ENCODE measurements at regions not wholly inside any gene's neighbourhood (a gene's known extent, or its start where the extent isn't known, plus 50 kb on each side); places are given as distances from the start of the nearest gene placed in this dataset.

DNA sequence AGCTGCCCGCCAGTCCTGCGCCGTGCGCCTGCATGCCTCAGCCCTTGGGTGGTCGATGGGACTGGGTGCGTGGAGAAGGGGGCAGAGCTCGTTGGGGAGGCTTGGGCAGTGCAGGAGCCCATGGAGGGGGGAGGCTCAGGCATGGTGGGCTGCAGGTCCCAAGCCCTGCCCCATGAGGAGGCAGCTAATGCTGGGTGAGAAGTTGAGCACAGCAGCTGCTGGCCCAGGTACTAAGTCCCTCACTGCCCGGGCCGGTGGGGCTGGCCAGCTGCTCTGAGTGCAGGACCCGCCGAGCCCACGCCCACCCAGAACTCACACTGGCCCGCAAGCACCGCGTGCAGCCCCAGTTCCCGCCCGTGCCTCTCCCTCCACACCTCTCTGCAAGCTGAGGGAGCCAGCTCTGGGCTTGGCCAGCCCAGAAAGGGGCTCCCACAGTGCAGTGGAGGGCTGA lies 764.3 kb upstream of the TYRP1 start:
- H3K27ac ChIP-seq, result no peak overlapping the region
- H3K4me1 ChIP-seq, result no peaks in the 10 kb centered on the region
- TF ChIP-seq POLR2A (IDR thresholded peaks at IDR 0.05), result no peak
- no peak for TF ChIP-seq POLR2AphosphoS5 (IDR thresholded peaks at IDR 0.05; ENCODE audit: insufficient read depth in 1 of 2, low read depth in 1 of 2)
- TF ChIP-seq, protein P1, sequence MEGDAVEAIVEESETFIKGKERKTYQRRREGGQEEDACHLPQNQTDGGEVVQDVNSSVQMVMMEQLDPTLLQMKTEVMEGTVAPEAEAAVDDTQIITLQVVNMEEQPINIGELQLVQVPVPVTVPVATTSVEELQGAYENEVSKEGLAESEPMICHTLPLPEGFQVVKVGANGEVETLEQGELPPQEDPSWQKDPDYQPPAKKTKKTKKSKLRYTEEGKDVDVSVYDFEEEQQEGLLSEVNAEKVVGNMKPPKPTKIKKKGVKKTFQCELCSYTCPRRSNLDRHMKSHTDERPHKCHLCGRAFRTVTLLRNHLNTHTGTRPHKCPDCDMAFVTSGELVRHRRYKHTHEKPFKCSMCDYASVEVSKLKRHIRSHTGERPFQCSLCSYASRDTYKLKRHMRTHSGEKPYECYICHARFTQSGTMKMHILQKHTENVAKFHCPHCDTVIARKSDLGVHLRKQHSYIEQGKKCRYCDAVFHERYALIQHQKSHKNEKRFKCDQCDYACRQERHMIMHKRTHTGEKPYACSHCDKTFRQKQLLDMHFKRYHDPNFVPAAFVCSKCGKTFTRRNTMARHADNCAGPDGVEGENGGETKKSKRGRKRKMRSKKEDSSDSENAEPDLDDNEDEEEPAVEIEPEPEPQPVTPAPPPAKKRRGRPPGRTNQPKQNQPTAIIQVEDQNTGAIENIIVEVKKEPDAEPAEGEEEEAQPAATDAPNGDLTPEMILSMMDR (IDR thresholded peaks at IDR 0.05), result no peak
- H3K4me3 ChIP-seq, result no peak overlapping the region
- no peaks in the 10 kb centered on the region for H3K9me3 ChIP-seq
- DNase-seq (ENCODE audit: extremely low spot score in 2 of 2), result no peak
- no peaks in the 10 kb centered on the region for H3K27me3 ChIP-seq
- H3K36me3 ChIP-seq, result no peaks in the 10 kb centered on the region
- intact Hi-C loops (cut with DNase I), result no loop called here

DNA sequence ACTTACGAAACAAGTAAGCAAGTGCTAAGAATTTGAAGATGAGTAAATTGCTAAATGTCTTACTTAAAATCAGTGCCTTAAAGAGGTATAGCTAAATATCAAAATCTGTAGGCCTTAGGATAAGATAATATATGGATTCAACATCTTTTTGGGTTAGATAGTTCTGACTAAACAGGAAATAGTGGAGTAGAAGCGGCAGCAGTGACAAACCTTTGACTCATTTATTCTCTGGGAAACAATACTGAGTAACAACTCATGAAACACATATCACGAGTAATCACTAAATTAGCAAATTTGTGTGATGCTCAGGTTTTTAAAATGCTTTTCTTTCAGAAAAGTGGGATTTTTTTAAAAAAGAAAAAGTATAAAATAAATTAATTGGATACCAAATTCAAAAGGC lies 762.1 kb upstream of the TYRP1 start:
- intact Hi-C loops (cut with DNase I), result no loop called here
- TF ChIP-seq, protein P1 (IDR thresholded peaks at IDR 0.05), result no peak
- no peak for TF ChIP-seq POLR2A (IDR thresholded peaks at IDR 0.05)
- no peak overlapping the region for H3K27ac ChIP-seq

DNA sequence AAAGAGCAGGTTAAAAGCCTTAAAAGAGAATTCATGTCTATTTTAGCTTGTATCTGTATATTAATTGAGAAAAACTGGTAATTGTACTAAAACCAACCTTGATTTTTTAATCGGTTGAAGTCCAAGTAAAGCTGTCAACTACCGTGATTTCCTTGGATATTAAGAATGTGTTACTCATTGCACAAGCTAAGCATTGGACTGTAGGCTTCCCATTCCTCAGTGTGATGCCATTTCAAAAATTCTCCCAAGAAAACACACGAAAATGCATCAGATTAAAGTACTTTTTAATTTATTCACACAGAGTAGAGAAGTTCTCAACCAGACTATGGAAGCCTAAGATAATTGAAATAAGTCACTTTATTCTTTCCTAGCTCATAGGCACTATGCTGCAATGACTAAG lies 761.4 kb upstream of the TYRP1 start:
- Histone ChIP-seq H3K36me3 (no peaks in the 10 kb centered on the region), H3K4me3 (no peak overlapping the region), H3K9me3 (no peaks in the 10 kb centered on the region), H3K27me3 (no peaks in the 10 kb centered on the region), H3K4me1 (no peaks in the 10 kb centered on the region), H3K27ac (no peak overlapping the region)
- no peak for TF ChIP-seq POLR2AphosphoS5 (IDR thresholded peaks at IDR 0.05; ENCODE audit: insufficient read depth in 1 of 2, low read depth in 1 of 2)
- TF ChIP-seq POLR2A (IDR thresholded peaks at IDR 0.05), result no peak
- TF ChIP-seq, protein P1 (IDR thresholded peaks at IDR 0.05), result no peak
- no peak for DNase-seq (ENCODE audit: extremely low spot score in 2 of 2)
- intact Hi-C loops (cut with DNase I), result no loop called here

More for the DNA sequence above, 762.1 kb upstream of the TYRP1 start:
- no peaks in the 10 kb centered on the region for H3K36me3 ChIP-seq
- no peaks in the 10 kb centered on the region for H3K27me3 ChIP-seq
- no peak overlapping the region for H3K4me3 ChIP-seq
- H3K9me3 ChIP-seq, result no peaks in the 10 kb centered on the region
- no peak for DNase-seq (ENCODE audit: extremely low spot score in 2 of 2)
- H3K4me1 ChIP-seq, result no peaks in the 10 kb centered on the region

DNA sequence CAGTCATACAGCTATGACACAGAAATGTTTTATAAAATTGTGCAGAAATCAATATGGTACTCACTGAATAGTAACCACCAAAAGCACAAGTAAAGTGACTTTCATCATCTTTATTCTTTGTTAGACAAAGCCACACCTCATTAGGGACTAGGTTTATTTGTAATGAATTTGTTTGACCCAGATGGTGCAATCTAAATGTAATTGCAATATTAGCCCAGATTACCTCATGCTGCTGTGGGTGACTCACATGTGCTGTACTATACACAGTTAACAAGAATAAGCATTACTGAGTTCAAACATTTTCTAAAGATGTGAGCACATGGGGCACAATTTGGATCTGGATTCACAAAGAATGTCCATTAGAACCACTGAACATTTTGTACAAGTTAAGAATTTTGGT lies 759.3 kb upstream of the TYRP1 start:
- intact Hi-C loops (cut with DNase I), result no loop called here

DNA sequence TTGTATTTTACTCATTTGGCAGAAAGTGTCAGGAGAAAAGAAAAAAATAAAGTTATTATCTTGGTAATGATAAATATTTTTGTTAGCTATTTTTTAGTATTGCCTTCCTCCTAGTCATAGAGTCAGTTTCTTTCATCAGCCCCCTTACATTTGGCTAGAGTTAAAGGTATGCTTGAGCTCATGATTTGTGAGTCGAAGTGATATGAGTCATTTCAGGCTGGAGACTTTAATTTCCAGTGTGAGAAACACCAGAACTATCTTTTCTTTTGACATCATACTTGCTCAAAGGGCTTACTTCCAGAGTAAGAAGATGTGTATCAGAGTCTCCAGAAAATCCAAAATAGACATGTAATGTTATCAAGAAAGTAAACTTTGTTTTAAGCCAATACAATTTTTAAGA lies 746.7 kb upstream of the TYRP1 start:
- H3K4me3 ChIP-seq, result no peak overlapping the region
- intact Hi-C loops (cut with DNase I), result no loop called here
- no peak overlapping the region for H3K27ac ChIP-seq
- H3K9me3 ChIP-seq, result no peaks in the 10 kb centered on the region
- no peak for DNase-seq (ENCODE audit: extremely low spot score in 2 of 2)
- no peak for TF ChIP-seq POLR2AphosphoS5 (IDR thresholded peaks at IDR 0.05; ENCODE audit: insufficient read depth in 1 of 2, low read depth in 1 of 2)
- TF ChIP-seq, protein P1 (IDR thresholded peaks at IDR 0.05), result no peak
- no peak for TF ChIP-seq POLR2A (IDR thresholded peaks at IDR 0.05)
- no peaks in the 10 kb centered on the region for H3K27me3 ChIP-seq
- no peaks in the 10 kb centered on the region for H3K36me3 ChIP-seq
- H3K4me1 ChIP-seq, result no peaks in the 10 kb centered on the region

More for the DNA sequence above, 759.3 kb upstream of the TYRP1 start:
- no peak overlapping the region for H3K27ac ChIP-seq
- H3K27me3 ChIP-seq, result no peaks in the 10 kb centered on the region
- no peaks in the 10 kb centered on the region for H3K4me1 ChIP-seq
- H3K36me3 ChIP-seq, result no peaks in the 10 kb centered on the region
- H3K4me3 ChIP-seq, result no peak overlapping the region
- TF ChIP-seq, protein P1 (IDR thresholded peaks at IDR 0.05), result no peak
- TF ChIP-seq POLR2AphosphoS5 (IDR thresholded peaks at IDR 0.05; ENCODE audit: insufficient read depth in 1 of 2, low read depth in 1 of 2), result no peak
- no peak for TF ChIP-seq POLR2A (IDR thresholded peaks at IDR 0.05)
- H3K9me3 ChIP-seq, result no peaks in the 10 kb centered on the region
- no peak for DNase-seq (ENCODE audit: extremely low spot score in 2 of 2)

All from vagina (tissue), 2 donors.